BE2C (cell line): ENCODE measurements at regions not wholly inside any gene's neighbourhood (a gene's known extent, or its start where the extent isn't known, plus 50 kb on each side); places are given as distances from the start of the nearest gene placed in this dataset.
"Not testable (repeated sequence)": the region's sequence is repeated elsewhere in the genome, so short reads cannot be mapped to it uniquely, and the experiment has no call there.

Source experiments
- DNase-seq: peaks from one replicate; pipeline ENCODE4 v3.0.0-alpha.2; 2020
- H3K27me3 ChIP-seq: fragments of 250-450 bp; sonication (Bioruptor Pico); 2 replicates; pipeline ENCODE4 v1.5.1; 2020; ENCODE audit warnings: mild to moderate bottlenecking
- H3K36me3 ChIP-seq: fragments of 250-450 bp; sonication (Bioruptor Pico); 2 replicates; pipeline ENCODE4 v1.5.1; 2020; ENCODE audit warnings: mild to moderate bottlenecking
- H3K4me1 ChIP-seq: fragments of 250-450 bp; sonication (Bioruptor Pico); 2 replicates; pipeline ENCODE4 v1.5.1; 2020
- H3K4me3 ChIP-seq: 2 replicates; pipeline ENCODE4 v1.5.1; 2011; ENCODE audit warnings: low read depth, low read length
- H3K9me3 ChIP-seq: fragments of 250-450 bp; sonication (Bioruptor Pico); 2 replicates; pipeline ENCODE4 v1.5.1; 2020
- TF ChIP-seq, protein P1 (sequence below): IDR thresholded peaks from 2 replicates; pipeline ENCODE4 v1.5.1; 2012; ENCODE audit warnings: mild to moderate bottlenecking, low read depth, low read length

DNA sequence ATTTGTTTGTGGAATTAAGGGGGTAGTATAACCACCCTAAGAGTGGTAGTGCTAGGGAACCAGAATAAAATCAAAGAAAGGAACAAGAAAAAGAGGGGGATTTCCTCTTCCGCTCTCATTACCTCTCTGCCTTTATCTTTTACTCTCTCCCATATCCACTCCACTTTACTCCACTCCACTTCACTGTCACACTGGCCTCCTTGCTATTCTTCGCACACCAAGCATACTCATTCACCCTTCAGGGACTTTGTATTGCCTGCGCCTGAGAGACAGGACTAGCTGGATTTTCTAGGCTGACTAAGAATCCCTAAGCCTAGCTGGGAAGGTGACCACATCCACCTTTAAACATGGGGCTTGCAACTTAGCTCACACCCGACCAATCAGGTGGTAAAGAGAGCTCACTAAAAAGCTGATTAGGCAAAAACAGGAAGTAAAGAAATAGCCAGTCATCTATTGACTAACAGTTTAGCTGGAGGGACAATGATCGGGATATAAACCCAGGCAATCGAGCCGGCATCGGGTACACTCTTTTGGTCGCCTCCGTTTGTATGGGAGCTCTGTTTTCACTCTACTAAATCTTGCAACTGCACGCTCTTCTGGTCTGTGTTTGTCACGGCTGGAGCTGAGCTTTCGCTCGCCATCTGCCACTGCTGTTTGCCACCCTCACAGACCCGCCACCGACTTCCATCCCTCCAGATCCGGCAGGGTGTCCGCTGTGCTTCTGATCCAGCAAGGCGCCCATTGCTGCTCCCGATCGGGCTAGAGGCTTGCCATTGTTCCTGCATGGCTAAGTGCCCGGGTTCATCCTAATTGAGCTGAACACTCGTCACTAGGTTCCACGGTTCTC lies 121.8 kb downstream of the FAM170A start:
- Histone ChIP-seq H3K4me3 (no peak overlapping the region), H3K36me3 (no peaks in the 10 kb centered on the region), H3K4me1 (no peaks in the 10 kb centered on the region), H3K9me3 (no peaks in the 10 kb centered on the region), H3K27me3 (no peaks in the 10 kb centered on the region)
- TF ChIP-seq, protein P1, sequence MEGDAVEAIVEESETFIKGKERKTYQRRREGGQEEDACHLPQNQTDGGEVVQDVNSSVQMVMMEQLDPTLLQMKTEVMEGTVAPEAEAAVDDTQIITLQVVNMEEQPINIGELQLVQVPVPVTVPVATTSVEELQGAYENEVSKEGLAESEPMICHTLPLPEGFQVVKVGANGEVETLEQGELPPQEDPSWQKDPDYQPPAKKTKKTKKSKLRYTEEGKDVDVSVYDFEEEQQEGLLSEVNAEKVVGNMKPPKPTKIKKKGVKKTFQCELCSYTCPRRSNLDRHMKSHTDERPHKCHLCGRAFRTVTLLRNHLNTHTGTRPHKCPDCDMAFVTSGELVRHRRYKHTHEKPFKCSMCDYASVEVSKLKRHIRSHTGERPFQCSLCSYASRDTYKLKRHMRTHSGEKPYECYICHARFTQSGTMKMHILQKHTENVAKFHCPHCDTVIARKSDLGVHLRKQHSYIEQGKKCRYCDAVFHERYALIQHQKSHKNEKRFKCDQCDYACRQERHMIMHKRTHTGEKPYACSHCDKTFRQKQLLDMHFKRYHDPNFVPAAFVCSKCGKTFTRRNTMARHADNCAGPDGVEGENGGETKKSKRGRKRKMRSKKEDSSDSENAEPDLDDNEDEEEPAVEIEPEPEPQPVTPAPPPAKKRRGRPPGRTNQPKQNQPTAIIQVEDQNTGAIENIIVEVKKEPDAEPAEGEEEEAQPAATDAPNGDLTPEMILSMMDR: no peak
- DNase-seq: no peak

- Histone ChIP-seq H3K36me3 (no peaks in the 10 kb centered on the region), H3K4me3 (no peak overlapping the region), H3K9me3 (no peaks in the 10 kb centered on the region), H3K4me1 (no peaks in the 10 kb centered on the region), H3K27me3 (no peaks in the 10 kb centered on the region)
- DNase-seq: no peak
- TF ChIP-seq, protein P1: no peak
These were observed 122.4 kb downstream of the FAM170A start for GRCh38 chr5:119751734-119752094.

DNA sequence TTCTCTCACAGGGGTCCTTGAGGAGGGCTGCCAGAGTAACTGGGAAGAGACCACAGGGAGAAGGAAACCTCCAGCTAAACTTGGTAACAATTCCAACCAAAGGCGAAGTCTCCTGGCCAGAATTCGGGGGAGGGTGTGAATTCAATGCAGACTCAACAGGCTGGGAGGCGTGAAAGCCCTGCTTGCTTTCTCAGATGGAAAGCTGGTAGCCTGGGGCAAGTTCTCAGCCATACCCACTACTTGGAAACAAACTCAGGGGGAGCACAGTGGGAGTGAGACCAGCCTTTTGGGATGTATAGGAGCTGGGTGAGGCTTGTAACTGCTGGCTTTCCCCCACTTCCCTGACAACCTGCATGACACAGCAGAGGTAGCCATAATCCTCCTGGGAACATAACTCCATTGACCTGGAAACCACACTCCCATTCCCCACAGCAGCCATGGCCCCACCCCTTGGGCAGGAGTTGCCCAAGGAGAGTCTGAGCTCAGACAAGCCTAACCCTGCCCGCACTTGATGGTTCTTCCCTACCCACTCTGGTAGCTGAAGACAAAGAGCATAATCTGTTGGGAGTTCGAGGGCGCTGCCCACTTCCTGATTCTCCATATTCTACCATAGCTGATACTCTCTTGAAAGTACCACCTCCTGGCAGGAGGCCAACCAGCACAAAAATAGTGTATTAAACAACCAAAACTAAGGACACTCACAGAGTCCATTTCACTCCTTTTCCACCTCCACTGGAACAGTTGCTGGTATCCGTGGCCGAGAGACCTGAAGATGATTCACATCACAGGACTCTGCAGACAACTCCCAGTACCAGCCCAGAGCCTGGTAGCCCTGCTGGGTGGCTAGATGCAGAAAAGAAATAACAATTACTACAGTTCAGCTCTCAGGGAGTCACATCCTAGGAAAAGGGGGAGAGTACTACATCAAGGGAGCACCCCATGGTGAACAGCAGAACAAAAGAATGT lies 123.8 kb downstream of the FAM170A start:
- H3K4me3 ChIP-seq: no peak overlapping the region
- no peak for DNase-seq
- H3K4me1 ChIP-seq: no peaks in the 10 kb centered on the region
- no peaks in the 10 kb centered on the region for H3K9me3 ChIP-seq
- H3K36me3 ChIP-seq: no peaks in the 10 kb centered on the region
- TF ChIP-seq, protein P1: no peak
- no peaks in the 10 kb centered on the region for H3K27me3 ChIP-seq

GRCh38 chr5:119754825-119755224 lies 125.5 kb downstream of the FAM170A start:
- H3K27me3 ChIP-seq, H3K4me3 ChIP-seq, H3K9me3 ChIP-seq, DNase-seq, H3K4me1 ChIP-seq, H3K36me3 ChIP-seq: not testable (repeated sequence)

DNA sequence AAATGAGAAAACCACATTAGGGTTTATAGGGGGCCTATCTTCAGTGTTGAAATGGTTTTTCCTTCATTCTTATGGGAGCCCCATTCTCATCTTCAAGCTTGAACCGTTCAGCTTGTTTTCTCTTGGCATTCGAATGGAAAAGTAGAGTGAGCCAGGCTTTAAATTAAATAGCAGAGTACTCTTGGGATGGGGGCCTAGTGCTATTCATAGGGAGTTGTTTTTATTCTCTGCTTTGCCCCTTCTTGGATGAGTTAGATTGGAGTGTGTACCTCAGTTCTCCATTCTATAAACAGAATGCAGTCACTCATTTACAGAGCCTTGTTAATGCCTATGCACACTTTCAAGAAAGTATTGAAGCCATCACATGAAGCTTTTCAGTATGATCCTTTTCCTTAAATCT lies 127.9 kb downstream of the FAM170A start:
- Histone ChIP-seq H3K4me3 (no peak overlapping the region), H3K9me3 (no peaks in the 10 kb centered on the region), H3K27me3 (no peaks in the 10 kb centered on the region), H3K36me3 (no peaks in the 10 kb centered on the region), H3K4me1 (no peaks in the 10 kb centered on the region)
- TF ChIP-seq, protein P1: no peak
- no peak for DNase-seq

GRCh38 chr5:119769695-119770693 lies 140.6 kb downstream of the FAM170A start:
- not testable (repeated sequence) for H3K9me3 ChIP-seq, DNase-seq, H3K4me3 ChIP-seq, H3K4me1 ChIP-seq, H3K36me3 ChIP-seq, H3K27me3 ChIP-seq

DNA sequence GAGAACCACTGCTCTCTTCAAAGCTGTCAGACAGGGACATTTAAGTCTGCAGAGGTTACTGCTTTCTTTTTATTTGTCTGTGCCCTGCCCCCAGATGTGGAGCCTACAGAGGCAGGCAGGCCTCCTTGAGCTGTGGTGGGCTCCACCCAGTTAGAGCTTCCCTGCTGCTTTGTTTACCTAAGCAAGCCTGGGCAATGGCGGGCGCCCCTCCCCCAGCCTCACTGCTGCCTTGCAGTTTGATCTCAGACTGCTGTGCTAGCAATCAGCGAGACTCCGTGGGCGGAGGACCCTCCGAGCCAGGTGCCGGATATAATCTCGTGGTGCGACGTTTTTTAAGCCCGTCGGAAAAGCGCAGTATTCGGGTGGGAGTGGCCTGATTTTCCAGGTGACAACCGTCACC lies 150.8 kb downstream of the FAM170A start:
- H3K36me3 ChIP-seq, H3K27me3 ChIP-seq, H3K9me3 ChIP-seq, H3K4me1 ChIP-seq, H3K4me3 ChIP-seq, DNase-seq: not testable (repeated sequence)
